ENCODE measurements at regions not wholly inside any gene's neighbourhood (a gene's known extent, or its start where the extent isn't known, plus 50 kb on each side); places are given as distances from the start of the nearest gene placed in this dataset.

GRCh38 chr5:8875722-8876121 lies 670.2 kb downstream of the SEMA5A start:
- ChIA-PET CTCF (no interaction called here), POLR2A (no interaction called here)
- ATAC-seq (no peak), DNase-seq (ENCODE audit: low read depth in 1 of 2, low spot score in 1 of 2) (no peak), FAIRE-seq (no peak)
- Histone ChIP-seq H3K4me3 (no peak overlapping the region), H3K4me1 (no peaks in the 10 kb centered on the region), H3K4me2 (no peak overlapping the region), H3K27ac (no peak overlapping the region), H3K9me3 (no peaks in the 10 kb centered on the region)
- WGBS (ENCODE audit: missing lambda C conversion rate) = 3% methylated on average over 2 of the region's 2 CpGs
- TF ChIP-seq HEYL (CRISPR knock-in tag; IDR thresholded peaks at IDR 0.05) = no peak
- no peak for TF ChIP-seq JUN (IDR thresholded peaks at IDR 0.05)
- TF ChIP-seq HMGXB4 (CRISPR knock-in tag; IDR thresholded peaks at IDR 0.05; ENCODE audit: borderline replicate concordance) = no peak
- no peak for TF ChIP-seq HOXB5 (CRISPR knock-in tag; IDR thresholded peaks at IDR 0.05)
- TF ChIP-seq ATOH8 (CRISPR knock-in tag; IDR thresholded peaks at IDR 0.05; ENCODE audit: low read depth) = no peak
- TF ChIP-seq EHMT2 (IDR thresholded peaks at IDR 0.05; ENCODE audit: low read depth) = no peak
- no peak for TF ChIP-seq E2F6 (IDR thresholded peaks at IDR 0.05; ENCODE audit: borderline replicate concordance, low read depth)
- TF ChIP-seq RNF2 (IDR thresholded peaks at IDR 0.05; ENCODE audit: borderline replicate concordance, low read depth) = no peak
- no peak for TF ChIP-seq ZNF302 (CRISPR knock-in tag; IDR thresholded peaks at IDR 0.05)
- TF ChIP-seq CEBPB (IDR thresholded peaks at IDR 0.05) = no peak
- TF ChIP-seq NFE2L2 (conservative IDR thresholded peaks at IDR 0.05; ENCODE audit: low read length) = no peak
- TF ChIP-seq CHD2 (IDR thresholded peaks at IDR 0.05; ENCODE audit: low read length, partially characterized antibody) = no peak
- no peak for TF ChIP-seq MYC (IDR thresholded peaks at IDR 0.05; ENCODE audit: borderline replicate concordance, low read length)
- no peak for TF ChIP-seq TP53 (CRISPR knock-in tag; IDR thresholded peaks at IDR 0.05)
- no peak for TF ChIP-seq POLR2A (IDR thresholded peaks at IDR 0.05; ENCODE audit: low read length)
- no peak for TF ChIP-seq POLR2AphosphoS2 (conservative IDR thresholded peaks at IDR 0.05; ENCODE audit: low read length)
- no peak for TF ChIP-seq JUNB (IDR thresholded peaks at IDR 0.05)
- TF ChIP-seq ESRRA (IDR thresholded peaks at IDR 0.05; ENCODE audit: borderline replicate concordance, low read length) = no peak

- ChIA-PET POLR2A (no interaction called here), CTCF (no interaction called here)
- DNase-seq (ENCODE audit: low read depth in 1 of 2, low spot score in 1 of 2) = no peak
- Histone ChIP-seq H3K4me2 (no peak overlapping the region), H3K27ac (no peak overlapping the region), H3K4me1 (no peaks in the 10 kb centered on the region), H3K4me3 (no peak overlapping the region), H3K9me3 (no peaks in the 10 kb centered on the region)
- no peak for ATAC-seq
- TF ChIP-seq EP300 (IDR thresholded peaks at IDR 0.05) = no peak
- 1% methylated on average over 3 of the region's 3 CpGs for WGBS (ENCODE audit: missing lambda C conversion rate)
- FAIRE-seq = no peak
These were observed 666.6 kb downstream of the SEMA5A start for GRCh38 chr5:8879248-8879647.

DNA sequence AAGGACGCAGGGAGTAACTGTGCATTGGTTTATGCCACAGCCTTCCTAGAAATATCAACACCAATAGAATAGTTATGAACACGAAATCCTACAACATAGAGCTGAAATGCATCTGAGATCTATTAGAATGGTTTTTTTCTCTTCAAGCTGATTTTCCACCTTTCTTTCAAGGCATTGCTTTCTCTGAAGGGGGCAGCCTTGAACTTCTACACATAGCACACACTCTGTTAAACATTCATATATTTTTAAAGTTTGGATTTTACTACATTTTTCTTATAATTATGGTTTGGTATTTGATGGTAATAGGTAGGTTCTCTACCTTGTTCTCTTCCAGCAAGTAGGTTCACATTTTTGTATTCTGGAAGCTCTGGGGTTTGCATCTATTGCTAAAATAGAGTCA lies 661.8 kb downstream of the SEMA5A start:
- CTCF ChIA-PET = interaction anchor here (1.7 kb wide), 1 partner anchor 24 kb away, joined by 4 read pairs; no protein-coding TSS in a partner anchor
- ATAC-seq (no peak), DNase-seq (ENCODE audit: low read depth in 1 of 2, low spot score in 1 of 2) (no peak), FAIRE-seq (no peak)
- no peak overlapping the region for H3K4me3 ChIP-seq
- H3K9me3 ChIP-seq = no peaks in the 10 kb centered on the region
- POLR2A ChIA-PET = no interaction called here
- TF ChIP-seq FOSB (CRISPR knock-in tag; IDR thresholded peaks at IDR 0.05) (no peak), RARB (CRISPR knock-in tag; IDR thresholded peaks at IDR 0.05) (no peak), JUN (IDR thresholded peaks at IDR 0.05) (no peak), HOXB13 (CRISPR knock-in tag; IDR thresholded peaks at IDR 0.05; ENCODE audit: low read depth) (no peak)
- no peak overlapping the region for H3K27ac ChIP-seq
- 3% methylated on average over 2 of the region's 2 CpGs for WGBS (ENCODE audit: missing lambda C conversion rate)
- H3K4me2 ChIP-seq = no peak overlapping the region
- no peaks in the 10 kb centered on the region for H3K4me1 ChIP-seq
